ENCODE measurements at regions not wholly inside any gene's neighbourhood (a gene's known extent, or its start where the extent isn't known, plus 50 kb on each side); places are given as distances from the start of the nearest gene placed in this dataset.

- no peak for TF ChIP-seq CTCF (IDR thresholded peaks at IDR 0.05)
- TF ChIP-seq POLR2A (IDR thresholded peaks at IDR 0.05) = no peak
Measured at GRCh38 chr17:79534851-79535727, 75.8 kb downstream of the RBFOX3 start.
